ENCODE measurements at regions not wholly inside any gene's neighbourhood (a gene's known extent, or its start where the extent isn't known, plus 50 kb on each side); places are given as distances from the start of the nearest gene placed in this dataset.

DNA sequence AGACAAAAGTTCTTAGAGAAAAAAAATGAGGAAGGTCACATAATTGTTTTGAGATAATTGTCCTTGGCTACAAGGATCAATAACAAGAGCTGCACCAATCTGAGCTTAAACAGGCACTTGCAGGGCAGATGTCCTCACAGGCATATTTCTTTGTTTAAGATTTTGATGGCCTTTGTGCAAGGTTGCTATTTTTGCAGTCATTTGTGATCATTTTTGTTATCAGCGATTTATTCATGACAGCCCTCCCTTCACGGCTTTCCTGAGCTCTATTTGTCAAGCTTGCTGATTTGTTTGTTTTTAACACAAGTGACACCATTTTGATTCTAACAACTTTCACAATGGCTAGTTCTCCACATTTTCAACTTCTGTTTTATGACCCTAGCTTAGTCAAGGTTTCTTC is 418.6 kb upstream of the REG3G start:
- DNase-seq (ENCODE audit: low spot score), result no peak
- H3K4me3 Mint-ChIP-seq (ENCODE audit: unreplicated experiment), result no peak overlapping the region
- H3K27ac Mint-ChIP-seq (ENCODE audit: unreplicated experiment), result no peak overlapping the region
- no peaks in the 10 kb centered on the region for H3K4me1 Mint-ChIP-seq (ENCODE audit: unreplicated experiment)
- H3K27me3 Mint-ChIP-seq (ENCODE audit: unreplicated experiment), result peaks cover 3% of the 10 kb centered on the region
- H3K36me3 Mint-ChIP-seq (ENCODE audit: low read depth, unreplicated experiment), result no peaks in the 10 kb centered on the region
- TF ChIP-seq, protein P1, sequence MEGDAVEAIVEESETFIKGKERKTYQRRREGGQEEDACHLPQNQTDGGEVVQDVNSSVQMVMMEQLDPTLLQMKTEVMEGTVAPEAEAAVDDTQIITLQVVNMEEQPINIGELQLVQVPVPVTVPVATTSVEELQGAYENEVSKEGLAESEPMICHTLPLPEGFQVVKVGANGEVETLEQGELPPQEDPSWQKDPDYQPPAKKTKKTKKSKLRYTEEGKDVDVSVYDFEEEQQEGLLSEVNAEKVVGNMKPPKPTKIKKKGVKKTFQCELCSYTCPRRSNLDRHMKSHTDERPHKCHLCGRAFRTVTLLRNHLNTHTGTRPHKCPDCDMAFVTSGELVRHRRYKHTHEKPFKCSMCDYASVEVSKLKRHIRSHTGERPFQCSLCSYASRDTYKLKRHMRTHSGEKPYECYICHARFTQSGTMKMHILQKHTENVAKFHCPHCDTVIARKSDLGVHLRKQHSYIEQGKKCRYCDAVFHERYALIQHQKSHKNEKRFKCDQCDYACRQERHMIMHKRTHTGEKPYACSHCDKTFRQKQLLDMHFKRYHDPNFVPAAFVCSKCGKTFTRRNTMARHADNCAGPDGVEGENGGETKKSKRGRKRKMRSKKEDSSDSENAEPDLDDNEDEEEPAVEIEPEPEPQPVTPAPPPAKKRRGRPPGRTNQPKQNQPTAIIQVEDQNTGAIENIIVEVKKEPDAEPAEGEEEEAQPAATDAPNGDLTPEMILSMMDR (IDR thresholded peaks at IDR 0.05; ENCODE audit: unreplicated experiment), result no peak
- H3K9me3 Mint-ChIP-seq (ENCODE audit: unreplicated experiment), result no peaks in the 10 kb centered on the region

DNA sequence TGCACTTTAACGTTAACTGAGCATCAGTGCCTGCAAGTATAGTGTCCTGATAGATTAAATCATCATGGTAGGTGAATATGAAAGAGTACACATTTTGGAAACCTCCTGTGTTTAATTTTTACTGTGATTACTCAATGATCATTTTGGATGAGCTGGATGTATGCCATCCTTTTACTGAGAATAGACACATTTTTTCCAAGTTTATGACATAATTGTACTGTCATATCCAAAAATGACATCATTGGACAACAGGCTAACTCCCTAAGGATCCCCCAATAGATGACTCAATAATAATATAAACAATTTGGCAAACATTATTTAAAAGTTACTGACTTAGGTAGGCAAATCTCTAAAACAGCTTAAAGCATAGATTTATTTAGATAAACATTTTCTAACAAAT is 410.8 kb upstream of the REG3G start:
- peaks cover 4% of the 10 kb centered on the region for H3K4me1 Mint-ChIP-seq (ENCODE audit: unreplicated experiment)
- H3K27me3 Mint-ChIP-seq (ENCODE audit: unreplicated experiment), result no peaks in the 10 kb centered on the region
- no peak overlapping the region for H3K4me3 Mint-ChIP-seq (ENCODE audit: unreplicated experiment)
- no peak overlapping the region for H3K27ac Mint-ChIP-seq (ENCODE audit: unreplicated experiment)
- no peaks in the 10 kb centered on the region for H3K9me3 Mint-ChIP-seq (ENCODE audit: unreplicated experiment)
- TF ChIP-seq, protein P1 (IDR thresholded peaks at IDR 0.05; ENCODE audit: unreplicated experiment), result no peak
- no peak for DNase-seq (ENCODE audit: low spot score)
- H3K36me3 Mint-ChIP-seq (ENCODE audit: low read depth, unreplicated experiment), result no peaks in the 10 kb centered on the region

DNA sequence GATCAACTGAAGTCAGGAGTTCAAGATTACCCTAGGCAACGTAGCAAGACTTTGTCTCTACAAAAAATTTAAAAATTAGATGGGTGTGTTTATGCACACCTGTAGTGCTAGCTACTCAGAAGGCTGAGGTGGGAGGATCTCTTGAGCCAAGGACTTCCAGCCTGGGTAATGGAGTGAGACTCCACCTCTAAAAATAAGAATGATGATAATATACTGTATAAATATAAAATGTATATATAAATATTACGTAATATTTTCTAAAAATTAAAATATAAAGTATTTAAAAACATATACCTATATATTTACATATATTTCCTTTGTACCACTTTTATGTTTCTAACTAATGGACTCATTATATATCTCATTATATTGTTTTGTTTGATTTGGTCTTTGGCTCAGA is 409.5 kb upstream of the REG3G start:
- no peaks in the 10 kb centered on the region for H3K27me3 Mint-ChIP-seq (ENCODE audit: unreplicated experiment)
- TF ChIP-seq, protein P1 (IDR thresholded peaks at IDR 0.05; ENCODE audit: unreplicated experiment), result no peak
- peaks cover 4% of the 10 kb centered on the region for H3K4me1 Mint-ChIP-seq (ENCODE audit: unreplicated experiment)
- H3K9me3 Mint-ChIP-seq (ENCODE audit: unreplicated experiment), result no peaks in the 10 kb centered on the region
- H3K27ac Mint-ChIP-seq (ENCODE audit: unreplicated experiment), result no peak overlapping the region
- no peak for DNase-seq (ENCODE audit: low spot score)
- no peak overlapping the region for H3K4me3 Mint-ChIP-seq (ENCODE audit: unreplicated experiment)
- no peaks in the 10 kb centered on the region for H3K36me3 Mint-ChIP-seq (ENCODE audit: low read depth, unreplicated experiment)

DNA sequence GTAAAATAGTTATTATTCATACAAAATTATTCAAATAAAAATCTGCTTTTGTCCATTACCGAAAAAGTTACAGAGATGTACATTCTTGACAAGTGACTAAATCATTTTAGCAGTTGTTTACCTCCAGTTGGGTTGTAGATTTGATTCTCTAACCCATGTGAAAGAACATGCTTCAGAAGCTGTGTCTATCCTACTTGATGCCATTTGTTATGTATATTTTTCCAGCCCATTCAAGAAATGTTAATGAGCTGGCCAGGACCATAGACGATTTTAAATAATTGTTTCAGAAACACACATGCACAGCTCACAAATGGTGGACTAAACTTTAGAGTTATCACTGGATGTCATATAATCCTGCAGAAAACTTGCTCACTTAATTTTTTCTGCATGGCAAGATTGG is 391.1 kb upstream of the REG3G start:
- H3K36me3 Mint-ChIP-seq (ENCODE audit: low read depth, unreplicated experiment), result no peaks in the 10 kb centered on the region
- no peaks in the 10 kb centered on the region for H3K27me3 Mint-ChIP-seq (ENCODE audit: unreplicated experiment)
- TF ChIP-seq, protein P1 (IDR thresholded peaks at IDR 0.05; ENCODE audit: unreplicated experiment), result no peak
- no peaks in the 10 kb centered on the region for H3K9me3 Mint-ChIP-seq (ENCODE audit: unreplicated experiment)
- no peak overlapping the region for H3K27ac Mint-ChIP-seq (ENCODE audit: unreplicated experiment)
- no peak overlapping the region for H3K4me3 Mint-ChIP-seq (ENCODE audit: unreplicated experiment)
- H3K4me1 Mint-ChIP-seq (ENCODE audit: unreplicated experiment), result peaks cover 4% of the 10 kb centered on the region
- no peak for DNase-seq (ENCODE audit: low spot score)

DNA sequence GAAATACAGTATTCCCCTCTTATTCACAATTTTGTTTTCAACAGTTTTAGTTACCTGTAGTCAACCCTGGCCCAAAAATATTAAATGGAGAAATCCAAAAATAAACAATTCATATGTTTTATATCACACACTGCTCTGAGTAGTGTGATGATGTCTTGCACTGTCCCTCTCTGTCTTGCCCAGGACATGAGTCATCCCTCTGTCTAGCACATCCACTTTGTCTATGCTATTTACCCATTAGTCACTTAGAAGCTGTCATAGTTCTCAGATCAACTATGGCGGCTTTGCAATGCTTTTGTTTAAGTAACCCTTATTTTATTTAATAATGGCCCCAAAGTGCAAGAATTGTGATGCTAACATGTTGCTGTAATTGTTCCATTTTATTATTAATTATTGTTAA is 380.6 kb upstream of the REG3G start:
- Mint-ChIP-seq H3K4me1 (ENCODE audit: unreplicated experiment) (no peaks in the 10 kb centered on the region), H3K27ac (ENCODE audit: unreplicated experiment) (no peak overlapping the region)

More for the DNA sequence above, 380.6 kb upstream of the REG3G start:
- Mint-ChIP-seq H3K27me3 (ENCODE audit: unreplicated experiment) (peaks cover 2% of the 10 kb centered on the region), H3K4me3 (ENCODE audit: unreplicated experiment) (no peak overlapping the region), H3K9me3 (ENCODE audit: unreplicated experiment) (no peaks in the 10 kb centered on the region), H3K36me3 (ENCODE audit: low read depth, unreplicated experiment) (no peaks in the 10 kb centered on the region)
- TF ChIP-seq, protein P1 (IDR thresholded peaks at IDR 0.05; ENCODE audit: unreplicated experiment), result no peak
- DNase-seq (ENCODE audit: low spot score), result no peak

Measured in endothelial cell (in vitro differentiated cells).